ENCODE measurements at regions not wholly inside any gene's neighbourhood (a gene's known extent, or its start where the extent isn't known, plus 50 kb on each side); places are given as distances from the start of the nearest gene placed in this dataset.

- DNase-seq (ENCODE audit: low read depth, low spot score): no peak
- TF ChIP-seq CTCF (IDR thresholded peaks at IDR 0.05; ENCODE audit: low read depth, low read length): no peak
- in situ Hi-C loops (cut with HindIII; ENCODE audit: low sequenced_read_pairs): no loop called here
- H3K4me3 ChIP-seq (ENCODE audit: low read depth, low read length): no peak overlapping the region
Measured at GRCh38 chr3:107055181-107055942, 321.9 kb upstream of the CCDC54 start.

GRCh38 chr3:107061466-107061865 is 315.8 kb upstream of the CCDC54 start:
- TF ChIP-seq CTCF (IDR thresholded peaks at IDR 0.05; ENCODE audit: low read depth, low read length): no peak
- no peak for DNase-seq (ENCODE audit: low read depth, low spot score)
- in situ Hi-C loops (cut with HindIII; ENCODE audit: low sequenced_read_pairs): no loop called here
- no peak overlapping the region for H3K4me3 ChIP-seq (ENCODE audit: low read depth, low read length)

GRCh38 chr3:107062310-107062709 is 314.9 kb upstream of the CCDC54 start:
- DNase-seq (ENCODE audit: low read depth, low spot score): no peak
- no peak overlapping the region for H3K4me3 ChIP-seq (ENCODE audit: low read depth, low read length)
- TF ChIP-seq CTCF (IDR thresholded peaks at IDR 0.05; ENCODE audit: low read depth, low read length): no peak
- in situ Hi-C loops (cut with HindIII; ENCODE audit: low sequenced_read_pairs): no loop called here

- H3K4me3 ChIP-seq (ENCODE audit: low read depth, low read length): no peak overlapping the region
- in situ Hi-C loops (cut with HindIII; ENCODE audit: low sequenced_read_pairs): no loop called here
- peak; percentile 6 for DNase-seq (ENCODE audit: low read depth, low spot score)
- TF ChIP-seq CTCF (IDR thresholded peaks at IDR 0.05; ENCODE audit: low read depth, low read length): no peak
Measured at GRCh38 chr3:107062787-107063186, 314.5 kb upstream of the CCDC54 start.

GRCh38 chr3:107063351-107063750 is 313.9 kb upstream of the CCDC54 start:
- no peak for TF ChIP-seq CTCF (IDR thresholded peaks at IDR 0.05; ENCODE audit: low read depth, low read length)
- peak; percentile 66 for DNase-seq (ENCODE audit: low read depth, low spot score)
- in situ Hi-C loops (cut with HindIII; ENCODE audit: low sequenced_read_pairs): no loop called here
- H3K4me3 ChIP-seq (ENCODE audit: low read depth, low read length): no peak overlapping the region

GRCh38 chr3:107064405-107065060 is 312.7 kb upstream of the CCDC54 start:
- H3K4me3 ChIP-seq (ENCODE audit: low read depth, low read length): no peak overlapping the region
- peak; percentile 87 for DNase-seq (ENCODE audit: low read depth, low spot score)
- in situ Hi-C loops (cut with HindIII; ENCODE audit: low sequenced_read_pairs): no loop called here

More at GRCh38 chr3:107064405-107065060, 312.7 kb upstream of the CCDC54 start:
- peak; percentile 81 for TF ChIP-seq CTCF (IDR thresholded peaks at IDR 0.05; ENCODE audit: low read depth, low read length)
